SK-N-SH treated with all-trans-retinoic acid at 6 μM for 48 hours (cell line): ENCODE measurements at regions not wholly inside any gene's neighbourhood (a gene's known extent, or its start where the extent isn't known, plus 50 kb on each side); places are given as distances from the start of the nearest gene placed in this dataset.

Experiments
- ESRRG ChIP-seq: fragments of 250-450 bp; sonication (Bioruptor Pico); IDR thresholded peaks from 2 replicates; pipeline ENCODE4 v1.6.1; 2021; ENCODE audit warnings: mild to moderate bottlenecking
- GLIS3 ChIP-seq: fragments of 250-450 bp; sonication (Bioruptor Pico); IDR thresholded peaks from 2 replicates; pipeline ENCODE4 v1.5.0; 2020; ENCODE audit warnings: mild to moderate bottlenecking, moderate library complexity
- PATZ1 ChIP-seq: fragments of 250-450 bp; sonication (Bioruptor Pico); IDR thresholded peaks from 2 replicates; pipeline ENCODE4 v1.8.0; 2020; ENCODE audit warnings: mild to moderate bottlenecking, moderate library complexity, borderline replicate concordance
- POU6F1 ChIP-seq: fragments of 250-450 bp; sonication (Bioruptor Pico); IDR thresholded peaks from 2 replicates; pipeline ENCODE4 v1.8.0; 2021; ENCODE audit warnings: low read depth, mild to moderate bottlenecking, moderate library complexity, borderline replicate concordance
- RARB ChIP-seq: fragments of 250-450 bp; sonication (Bioruptor Pico); IDR thresholded peaks from 2 replicates; pipeline ENCODE4 v1.8.0; 2021; ENCODE audit warnings: mild to moderate bottlenecking, moderate library complexity
- TCF4 ChIP-seq: fragments of 250-450 bp; sonication (Bioruptor Pico); IDR thresholded peaks from 2 replicates; pipeline ENCODE4 v1.8.0; 2021; ENCODE audit warnings: mild to moderate bottlenecking, moderate library complexity, borderline replicate concordance
- TSHZ2 ChIP-seq: fragments of 250-450 bp; sonication (Bioruptor Pico); IDR thresholded peaks from 2 replicates; pipeline ENCODE4 v1.5.0; 2020; ENCODE audit warnings: mild to moderate bottlenecking, moderate library complexity
- ZC3H10 ChIP-seq: fragments of 250-450 bp; sonication (Bioruptor Pico); IDR thresholded peaks from 2 replicates; pipeline ENCODE4 v1.5.1; 2021; ENCODE audit warnings: mild to moderate bottlenecking, moderate library complexity
- ZFP3 ChIP-seq: fragments of 250-450 bp; sonication (Bioruptor Pico); IDR thresholded peaks from 2 replicates; pipeline ENCODE4 v1.5.0; 2020; ENCODE audit warnings: mild to moderate bottlenecking, moderate library complexity
- ZFP30 ChIP-seq: fragments of 450-650 bp; formaldehyde crosslinking; IDR thresholded peaks from 2 replicates; pipeline ENCODE4 v1.5.0; 2022; ENCODE audit warnings: mild to moderate bottlenecking, moderate library complexity
- ZNF8 ChIP-seq: fragments of 450-650 bp; formaldehyde crosslinking; IDR thresholded peaks from 2 replicates; pipeline ENCODE4 v1.5.0; 2020; ENCODE audit warnings: mild to moderate bottlenecking, moderate library complexity

GRCh38 chr16:79533292-79533691 lies 67.2 kb downstream of the MAF start:
- no peak for TF ChIP-seq TSHZ2 (CRISPR knock-in tag)
- no peak for TF ChIP-seq ZFP30 (CRISPR knock-in tag)
- no peak for TF ChIP-seq ESRRG (CRISPR knock-in tag)
- TF ChIP-seq ZFP3 (CRISPR knock-in tag) = no peak
- TF ChIP-seq PATZ1 (CRISPR knock-in tag) = no peak
- no peak for TF ChIP-seq ZNF8 (CRISPR knock-in tag)
- no peak for TF ChIP-seq GLIS3 (CRISPR knock-in tag)
- no peak for TF ChIP-seq ZC3H10
- no peak for TF ChIP-seq POU6F1 (CRISPR knock-in tag)
- TF ChIP-seq TCF4 (CRISPR knock-in tag) = no peak
- no peak for TF ChIP-seq RARB (CRISPR knock-in tag)
